A549 (cell line): ENCODE measurements at regions not wholly inside any gene's neighbourhood (a gene's known extent, or its start where the extent isn't known, plus 50 kb on each side); places are given as distances from the start of the nearest gene placed in this dataset.

Source experiments
- EHMT2 ChIP-seq: fragments of 200-600 bp; sonication (generic); IDR thresholded peaks from 2 replicates; pipeline ENCODE4 v1.6.1; 2016; ENCODE audit warnings: antibody characterized with exemption, low read depth, mild to moderate bottlenecking, moderate library complexity
- FOSL2 ChIP-seq, 2 experiments: fragments of 450-650 bp in 1 of 2; fragments of >200 bp in 1 of 2; sonication (Bioruptor Twin) in 1 of 2; formaldehyde crosslinking; IDR thresholded peaks; 2 replicates each; pipeline versions ENCODE4 v1.5.0 to v1.6.1; 2016 to 2020; ENCODE audit warnings: mild to moderate bottlenecking in 1 of 2, moderate library complexity in 1 of 2
- POLR2A ChIP-seq: IDR thresholded peaks from 2 replicates; pipeline ENCODE4 v1.6.1; 2012; ENCODE audit warnings: mild to moderate bottlenecking, low read length
- SMC3 ChIP-seq: fragments of >200 bp; sonication (Bioruptor Twin); formaldehyde crosslinking; IDR thresholded peaks from 3 replicates; pipeline ENCODE4 v1.6.1; 2018; ENCODE audit warnings: inconsistent platforms
- TF ChIP-seq, protein P1 (sequence below): fragments of >200 bp; sonication (Bioruptor Twin); formaldehyde crosslinking; IDR thresholded peaks from 3 replicates; pipeline ENCODE4 v1.5.1; 2016
- TF ChIP-seq, protein P2 (sequence below): fragments of 450-650 bp; IDR thresholded peaks from 2 replicates; pipeline ENCODE4 v1.6.1; 2014; ENCODE audit warnings: antibody characterized with exemption
- TF ChIP-seq, protein P3 (sequence below): IDR thresholded peaks from 2 replicates; pipeline ENCODE4 v1.6.1; 2012

DNA sequence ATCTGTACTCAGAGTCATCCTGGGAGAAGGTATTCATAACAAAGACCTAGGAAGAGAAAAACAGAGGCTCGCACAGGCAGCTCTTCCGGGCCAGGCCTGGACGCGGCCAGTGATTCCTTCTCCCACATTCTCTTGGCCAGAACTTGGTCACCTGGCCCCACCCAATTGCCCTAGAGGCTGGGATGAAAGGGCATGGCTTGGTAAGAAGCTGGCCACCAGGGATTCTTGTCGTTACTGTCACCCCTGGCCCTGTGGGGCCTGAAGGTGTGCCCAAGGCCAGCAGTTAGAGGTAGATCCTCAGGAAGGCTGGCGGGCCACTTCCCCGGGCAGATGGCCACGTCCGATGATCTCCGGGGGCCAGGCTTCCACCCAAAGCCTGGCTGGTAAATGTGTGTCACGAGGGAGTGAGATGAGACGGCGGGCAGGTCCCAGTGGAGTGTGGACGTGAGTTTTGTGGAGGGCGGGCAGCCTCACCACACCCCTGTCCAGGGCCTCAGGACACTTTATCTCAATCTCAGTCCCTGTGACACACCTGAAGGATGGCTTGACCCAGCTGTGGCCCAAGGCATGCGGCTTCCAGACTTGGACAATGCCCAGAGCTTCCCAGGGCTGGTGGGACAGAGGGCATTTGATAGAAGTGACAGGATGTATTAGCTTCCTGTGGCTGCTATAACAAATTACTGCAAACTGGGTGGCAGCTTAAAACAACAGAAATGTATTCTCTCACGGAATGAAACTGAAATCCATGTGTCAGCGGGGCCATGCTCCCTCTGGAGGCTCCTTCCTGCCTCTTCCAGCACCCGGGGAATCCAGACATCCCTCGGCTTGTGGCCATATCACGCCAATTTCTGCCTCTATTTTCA lies 66.3 kb upstream of the GSE1 start:
- no peak for TF ChIP-seq SMC3
- TF ChIP-seq POLR2A = no peak
- TF ChIP-seq, protein P1, sequence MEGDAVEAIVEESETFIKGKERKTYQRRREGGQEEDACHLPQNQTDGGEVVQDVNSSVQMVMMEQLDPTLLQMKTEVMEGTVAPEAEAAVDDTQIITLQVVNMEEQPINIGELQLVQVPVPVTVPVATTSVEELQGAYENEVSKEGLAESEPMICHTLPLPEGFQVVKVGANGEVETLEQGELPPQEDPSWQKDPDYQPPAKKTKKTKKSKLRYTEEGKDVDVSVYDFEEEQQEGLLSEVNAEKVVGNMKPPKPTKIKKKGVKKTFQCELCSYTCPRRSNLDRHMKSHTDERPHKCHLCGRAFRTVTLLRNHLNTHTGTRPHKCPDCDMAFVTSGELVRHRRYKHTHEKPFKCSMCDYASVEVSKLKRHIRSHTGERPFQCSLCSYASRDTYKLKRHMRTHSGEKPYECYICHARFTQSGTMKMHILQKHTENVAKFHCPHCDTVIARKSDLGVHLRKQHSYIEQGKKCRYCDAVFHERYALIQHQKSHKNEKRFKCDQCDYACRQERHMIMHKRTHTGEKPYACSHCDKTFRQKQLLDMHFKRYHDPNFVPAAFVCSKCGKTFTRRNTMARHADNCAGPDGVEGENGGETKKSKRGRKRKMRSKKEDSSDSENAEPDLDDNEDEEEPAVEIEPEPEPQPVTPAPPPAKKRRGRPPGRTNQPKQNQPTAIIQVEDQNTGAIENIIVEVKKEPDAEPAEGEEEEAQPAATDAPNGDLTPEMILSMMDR = peak; percentile 12; the same call in 1 of the 3 replicates
- TF ChIP-seq, protein P2, sequence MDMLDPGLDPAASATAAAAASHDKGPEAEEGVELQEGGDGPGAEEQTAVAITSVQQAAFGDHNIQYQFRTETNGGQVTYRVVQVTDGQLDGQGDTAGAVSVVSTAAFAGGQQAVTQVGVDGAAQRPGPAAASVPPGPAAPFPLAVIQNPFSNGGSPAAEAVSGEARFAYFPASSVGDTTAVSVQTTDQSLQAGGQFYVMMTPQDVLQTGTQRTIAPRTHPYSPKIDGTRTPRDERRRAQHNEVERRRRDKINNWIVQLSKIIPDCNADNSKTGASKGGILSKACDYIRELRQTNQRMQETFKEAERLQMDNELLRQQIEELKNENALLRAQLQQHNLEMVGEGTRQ = no peak
- TF ChIP-seq FOSL2 (IDR thresholded peaks at IDR 0.05) = no peak
- TF ChIP-seq FOSL2 (CRISPR knock-in tag; IDR thresholded peaks at IDR 0.05) = no peak
- no peak for TF ChIP-seq EHMT2
- TF ChIP-seq, protein P3, sequence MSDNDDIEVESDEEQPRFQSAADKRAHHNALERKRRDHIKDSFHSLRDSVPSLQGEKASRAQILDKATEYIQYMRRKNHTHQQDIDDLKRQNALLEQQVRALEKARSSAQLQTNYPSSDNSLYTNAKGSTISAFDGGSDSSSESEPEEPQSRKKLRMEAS = no peak
